ENCODE measurements at regions not wholly inside any gene's neighbourhood (a gene's known extent, or its start where the extent isn't known, plus 50 kb on each side); places are given as distances from the start of the nearest gene placed in this dataset.

DNA sequence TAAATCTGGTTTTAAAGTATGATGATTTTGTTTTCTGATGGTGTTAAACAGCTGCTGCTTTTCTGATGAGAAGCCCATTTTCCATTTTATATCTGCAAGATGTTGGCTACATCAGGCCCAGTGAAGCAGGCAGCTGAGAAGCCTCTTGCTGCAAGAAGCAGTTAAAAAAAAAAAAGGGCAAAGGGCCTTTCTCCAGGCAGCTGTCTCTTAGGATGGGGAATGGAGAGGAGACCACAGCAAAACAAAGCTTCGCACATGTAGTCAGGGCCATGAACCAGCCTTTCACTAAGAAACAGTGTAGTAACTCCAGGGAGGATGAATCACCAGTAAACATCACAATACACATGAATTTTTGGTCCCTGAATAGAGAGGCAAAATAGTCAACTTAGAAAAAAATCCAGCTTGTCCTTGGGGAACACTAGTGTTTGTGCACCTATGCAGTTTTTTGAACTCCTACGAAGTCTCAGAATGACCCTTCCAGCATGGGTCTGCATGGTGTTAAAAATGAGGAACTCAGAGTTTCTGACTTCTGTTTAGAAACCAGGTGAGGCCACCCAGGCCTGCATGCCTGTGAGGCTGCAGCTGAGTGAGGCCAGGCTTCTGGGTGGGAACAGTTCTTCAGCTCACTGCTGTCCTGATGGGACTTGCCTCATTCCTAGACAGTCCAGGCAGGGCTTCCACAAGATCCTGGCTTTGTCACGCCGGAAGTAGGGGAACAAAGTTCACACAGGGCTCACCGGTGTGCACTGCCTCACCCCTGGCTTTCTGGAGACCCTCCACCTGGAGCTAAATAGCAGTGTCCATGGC is 518.7 kb downstream of the MCTP2 start:
- DNase-seq (ENCODE audit: low read depth in 2 of 2), result no peak

- DNase-seq (ENCODE audit: low read depth in 2 of 2), result no peak
Measured at GRCh38 chr15:94760348-94760747, 529.0 kb downstream of the MCTP2 start.

DNA sequence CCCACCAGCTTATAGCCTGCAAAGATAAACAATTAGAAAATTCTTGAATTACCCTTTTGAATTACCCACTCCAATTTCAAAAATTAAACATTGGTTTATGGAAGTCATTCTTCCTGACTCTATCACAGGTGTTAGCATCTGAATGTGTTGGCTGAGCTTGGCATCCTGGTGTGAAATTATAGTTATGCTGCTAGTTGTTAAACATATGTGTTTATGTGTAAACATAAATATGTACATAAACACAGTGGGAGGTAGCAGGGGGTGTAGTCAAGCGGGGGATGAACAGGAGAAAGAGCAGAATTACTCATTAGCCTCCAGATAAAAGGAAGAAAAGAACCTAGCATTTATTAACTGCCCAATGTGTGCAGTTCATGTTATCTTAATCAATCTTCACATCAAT is 530.2 kb downstream of the MCTP2 start:
- no peak for DNase-seq (ENCODE audit: low read depth in 2 of 2)

DNA sequence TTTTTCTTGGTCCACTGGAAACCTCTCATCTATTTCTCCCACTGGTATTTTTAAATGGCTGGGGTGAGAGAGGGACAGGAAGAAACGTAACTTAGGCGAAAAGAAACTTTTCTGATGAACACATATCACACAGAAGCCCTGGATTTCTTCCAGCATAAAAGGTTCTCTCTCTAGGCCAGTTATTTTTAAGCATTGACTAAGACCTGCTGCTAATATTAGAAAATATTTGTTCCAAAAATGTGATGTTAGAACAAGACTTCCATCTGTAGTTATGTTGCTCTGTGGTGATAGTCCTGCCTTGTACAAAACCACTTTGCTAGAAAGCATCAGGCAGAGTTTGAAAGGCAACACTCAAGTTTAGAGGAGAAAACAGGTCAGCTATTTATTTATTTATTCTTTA is 537.7 kb downstream of the MCTP2 start:
- DNase-seq (ENCODE audit: low read depth in 2 of 2), result no peak

- no peak for DNase-seq (ENCODE audit: low read depth in 2 of 2)
Measured at GRCh38 chr15:94770199-94770598, 538.8 kb downstream of the MCTP2 start.

- no peak for DNase-seq (ENCODE audit: low read depth in 2 of 2)
Measured at GRCh38 chr15:94777037-94777436, 545.7 kb downstream of the MCTP2 start.

GRCh38 chr15:94778840-94779239 is 547.5 kb downstream of the MCTP2 start:
- DNase-seq (ENCODE audit: low read depth in 2 of 2), result no peak

GRCh38 chr15:94780166-94780565 is 548.8 kb downstream of the MCTP2 start:
- no peak for DNase-seq (ENCODE audit: low read depth in 2 of 2)

GRCh38 chr15:94785091-94785490 is 553.7 kb downstream of the MCTP2 start:
- no peak for DNase-seq (ENCODE audit: low read depth in 2 of 2)

GRCh38 chr15:94791008-94791407 is 559.6 kb downstream of the MCTP2 start:
- DNase-seq (ENCODE audit: low read depth in 2 of 2), result no peak

- no peak for DNase-seq (ENCODE audit: low read depth in 2 of 2)
Measured at GRCh38 chr15:94791510-94791909, 560.1 kb downstream of the MCTP2 start.

GRCh38 chr15:94792196-94792595 is 560.8 kb downstream of the MCTP2 start:
- no peak for DNase-seq (ENCODE audit: low read depth in 2 of 2)

DNA sequence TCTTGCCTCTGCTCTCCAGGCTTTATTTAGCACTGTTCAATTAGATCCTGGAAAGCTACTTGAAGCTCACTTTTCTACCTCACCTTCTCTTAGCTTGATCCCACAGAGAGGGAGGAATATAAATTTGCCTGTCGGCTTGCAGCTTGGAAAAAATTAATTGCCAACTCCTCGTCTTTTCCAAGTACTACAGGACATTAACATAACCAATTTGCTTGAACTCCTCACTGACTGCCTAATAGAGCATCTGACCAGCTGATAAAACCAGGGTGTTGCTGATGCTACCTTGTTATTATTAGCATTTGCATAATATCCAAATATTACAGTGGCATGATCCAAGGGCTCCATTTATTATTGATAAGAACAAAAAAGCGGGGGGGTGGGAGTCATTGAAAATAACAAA is 561.8 kb downstream of the MCTP2 start:
- no peak for DNase-seq (ENCODE audit: low read depth in 2 of 2)

- DNase-seq (ENCODE audit: low read depth in 2 of 2), result no peak
Measured at GRCh38 chr15:94793641-94794040, 562.3 kb downstream of the MCTP2 start.

DNA sequence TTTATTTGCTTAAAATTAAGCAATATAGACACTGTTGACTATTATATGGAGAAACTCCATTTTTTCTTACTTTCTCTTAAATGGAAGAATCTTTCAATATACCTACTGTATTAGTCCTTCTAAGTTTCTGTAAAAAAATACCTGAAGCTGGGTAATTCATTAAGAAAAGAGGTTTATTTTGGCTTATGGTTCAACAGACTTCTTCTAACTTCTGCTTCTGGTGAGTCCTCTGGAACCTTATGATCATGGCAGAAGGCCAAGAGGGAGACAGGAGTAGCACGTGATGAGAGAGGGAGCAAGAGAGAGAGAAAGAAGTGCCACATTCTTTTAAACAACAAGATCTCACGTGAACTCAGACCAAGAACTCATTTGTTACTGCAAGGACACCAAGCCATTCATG is 573.3 kb downstream of the MCTP2 start:
- no peak for DNase-seq (ENCODE audit: low read depth in 2 of 2)

DNA sequence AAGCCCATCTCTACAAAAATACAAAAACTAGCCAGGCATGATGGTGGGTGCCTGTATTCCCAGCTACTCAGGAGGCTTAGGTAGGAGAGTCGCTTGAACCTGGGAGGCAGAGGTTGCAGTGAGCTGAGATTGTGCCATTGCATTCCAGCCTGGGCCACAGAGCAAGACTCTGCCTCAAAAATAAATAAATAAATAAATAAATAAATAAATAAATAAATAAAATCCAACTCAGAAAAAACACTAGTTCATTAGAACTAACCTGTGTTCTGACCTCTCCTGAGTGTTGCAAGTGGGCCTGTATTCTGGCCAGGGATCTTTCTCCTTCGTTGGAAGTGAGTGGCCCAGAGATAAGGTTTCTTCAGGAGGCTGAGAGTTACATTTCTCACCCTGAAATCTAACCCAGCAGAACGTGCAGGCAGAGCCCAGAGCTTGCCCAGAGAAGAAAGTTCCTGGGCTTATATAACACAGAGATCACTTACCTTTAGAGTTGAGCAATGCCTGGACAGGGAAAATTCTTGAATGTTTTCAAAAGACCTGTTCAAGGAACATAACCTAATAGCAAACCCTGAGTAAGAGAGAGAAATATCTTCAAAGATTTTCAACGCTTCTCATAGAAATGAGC is 583.9 kb downstream of the MCTP2 start:
- DNase-seq (ENCODE audit: low read depth in 2 of 2), result no peak

GRCh38 chr15:94815914-94816313 is 584.6 kb downstream of the MCTP2 start:
- no peak for DNase-seq (ENCODE audit: low read depth in 2 of 2)

- no peak for DNase-seq (ENCODE audit: low read depth in 2 of 2)
Measured at GRCh38 chr15:94829887-94830884, 598.8 kb downstream of the MCTP2 start.

DNA sequence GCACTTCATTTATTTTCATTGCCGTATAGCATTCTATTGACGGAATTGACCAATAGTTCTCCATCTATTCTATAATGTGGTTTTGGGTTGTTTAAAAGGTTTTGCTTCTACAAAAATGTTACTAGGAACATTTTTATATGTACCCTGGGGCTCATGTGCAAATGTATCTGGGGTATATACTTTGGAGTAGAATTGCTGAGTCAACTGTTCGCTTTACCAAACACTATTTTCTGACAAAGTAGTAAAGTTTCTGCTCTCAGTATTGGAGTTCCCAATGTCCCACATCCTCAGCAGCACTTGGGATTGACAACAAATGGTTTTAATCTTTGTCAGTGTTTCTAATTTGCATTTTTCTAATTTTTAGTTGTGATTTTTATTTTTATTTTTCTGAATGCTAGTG is 602.6 kb downstream of the MCTP2 start:
- DNase-seq (ENCODE audit: low read depth in 2 of 2), result no peak

- DNase-seq (ENCODE audit: low read depth in 2 of 2), result no peak
Measured at GRCh38 chr15:94834494-94834893, 603.1 kb downstream of the MCTP2 start.

GRCh38 chr15:94838281-94838680 is 606.9 kb downstream of the MCTP2 start:
- no peak for DNase-seq (ENCODE audit: low read depth in 2 of 2)

Data from activated CD4-positive, alpha-beta T cell treated with anti-CD3 and anti-CD28 coated beads for 24 hours (primary cell).